GM15510 (cell line): ENCODE measurements at regions not wholly inside any gene's neighbourhood (a gene's known extent, or its start where the extent isn't known, plus 50 kb on each side); places are given as distances from the start of the nearest gene placed in this dataset.

ENCODE experiments used
- POLR2A ChIP-seq: IDR thresholded peaks from 3 replicates; pipeline ENCODE4 v1.6.1; 2011; ENCODE audit warnings: borderline replicate concordance; ENCODE audit not compliant: insufficient read length; ENCODE audit errors: extremely low read depth

- no peak for TF ChIP-seq POLR2A
These were observed 324.0 kb downstream of the KCNRG start for GRCh38 chr13:50339271-50339670.

GRCh38 chr13:50340146-50340545 lies 324.9 kb downstream of the KCNRG start:
- no peak for TF ChIP-seq POLR2A

- TF ChIP-seq POLR2A: no peak
These were observed 325.5 kb downstream of the KCNRG start for GRCh38 chr13:50340551-50341287.

- no peak for TF ChIP-seq POLR2A
These were observed 326.3 kb downstream of the KCNRG start for GRCh38 chr13:50341526-50341925.

- TF ChIP-seq POLR2A: no peak
These were observed 329.5 kb downstream of the KCNRG start for GRCh38 chr13:50344717-50345116.

GRCh38 chr13:50345804-50346203 lies 330.6 kb downstream of the KCNRG start:
- TF ChIP-seq POLR2A: no peak

GRCh38 chr13:50348371-50348770 lies 333.1 kb downstream of the KCNRG start:
- no peak for TF ChIP-seq POLR2A

GRCh38 chr13:50352720-50353480 lies 337.7 kb downstream of the KCNRG start:
- TF ChIP-seq POLR2A: no peak

- TF ChIP-seq POLR2A: no peak
These were observed 338.6 kb downstream of the KCNRG start for GRCh38 chr13:50353651-50354415.

GRCh38 chr13:50355797-50356196 lies 340.6 kb downstream of the KCNRG start:
- TF ChIP-seq POLR2A: no peak

GRCh38 chr13:50357136-50357535 lies 341.9 kb downstream of the KCNRG start:
- TF ChIP-seq POLR2A: no peak

- no peak for TF ChIP-seq POLR2A
These were observed 342.4 kb downstream of the KCNRG start for GRCh38 chr13:50357586-50358118.

- TF ChIP-seq POLR2A: no peak
These were observed 343.2 kb downstream of the KCNRG start for GRCh38 chr13:50358231-50359040.

- TF ChIP-seq POLR2A: no peak
These were observed 343.8 kb downstream of the KCNRG start for GRCh38 chr13:50359041-50359367.

GRCh38 chr13:50359779-50360178 lies 344.5 kb downstream of the KCNRG start:
- TF ChIP-seq POLR2A: no peak

GRCh38 chr13:50360637-50361036 lies 345.4 kb downstream of the KCNRG start:
- no peak for TF ChIP-seq POLR2A
